HCT116 (cell line): ENCODE measurements at regions not wholly inside any gene's neighbourhood (a gene's known extent, or its start where the extent isn't known, plus 50 kb on each side); places are given as distances from the start of the nearest gene placed in this dataset.

Experiments used
- CEBPB ChIP-seq: IDR thresholded peaks from 2 replicates; pipeline ENCODE4 v1.6.1; 2012; ENCODE audit warnings: low read depth
- EZH2phosphoT487 ChIP-seq: fragments of 200-600 bp; IDR thresholded peaks from 2 replicates; pipeline ENCODE4 v1.6.1; 2018; ENCODE audit warnings: antibody characterized with exemption, borderline replicate concordance
- POLR2AphosphoS5 ChIP-seq: IDR thresholded peaks from 2 replicates; pipeline ENCODE4 v1.6.1; 2011; ENCODE audit warnings: mild to moderate bottlenecking, low read depth, low read length, moderate library complexity
- TCF7L2 ChIP-seq: IDR thresholded peaks from 2 replicates; pipeline ENCODE4 v1.7.0; 2011; ENCODE audit warnings: borderline replicate concordance, inconsistent platforms; ENCODE audit not compliant: insufficient read depth, insufficient read length; ENCODE audit errors: extremely low read depth
- ZNF274 ChIP-seq: fragments of 200-500 bp; sonication (Bioruptor generic); IDR thresholded peaks from 2 replicates; pipeline ENCODE4 v1.6.1; 2014; ENCODE audit warnings: mild to moderate bottlenecking, low read depth, low read length, inconsistent platforms
- TF ChIP-seq, protein P1 (sequence below), 3 experiments: fragments of 200-600 bp in 1 of 3; sonication (generic) in 1 of 3; IDR thresholded peaks in 2 of 3; conservative IDR thresholded peaks in 1 of 3; 2 replicates each; pipeline ENCODE4 v1.5.1; 2012 to 2017; ENCODE audit warnings: low read depth in 2 of 3, low read length in 2 of 3, antibody characterized with exemption in 1 of 3, borderline replicate concordance in 1 of 3, control low read depth in 1 of 3, mild to moderate bottlenecking in 1 of 3, mixed read lengths in 1 of 3, mixed run types in 1 of 3, moderate library complexity in 1 of 3; ENCODE audit not compliant: insufficient read depth in 1 of 3
- TF ChIP-seq, protein P2 (sequence below): IDR thresholded peaks from 2 replicates; pipeline ENCODE4 v1.6.1; 2011; ENCODE audit warnings: mild to moderate bottlenecking, low read length, moderate library complexity; ENCODE audit not compliant: insufficient replicate concordance; ENCODE audit errors: extremely low read depth
- TF ChIP-seq, protein P3 (sequence below): IDR thresholded peaks from 2 replicates; pipeline ENCODE4 v1.6.1; 2012; ENCODE audit warnings: low read depth

DNA sequence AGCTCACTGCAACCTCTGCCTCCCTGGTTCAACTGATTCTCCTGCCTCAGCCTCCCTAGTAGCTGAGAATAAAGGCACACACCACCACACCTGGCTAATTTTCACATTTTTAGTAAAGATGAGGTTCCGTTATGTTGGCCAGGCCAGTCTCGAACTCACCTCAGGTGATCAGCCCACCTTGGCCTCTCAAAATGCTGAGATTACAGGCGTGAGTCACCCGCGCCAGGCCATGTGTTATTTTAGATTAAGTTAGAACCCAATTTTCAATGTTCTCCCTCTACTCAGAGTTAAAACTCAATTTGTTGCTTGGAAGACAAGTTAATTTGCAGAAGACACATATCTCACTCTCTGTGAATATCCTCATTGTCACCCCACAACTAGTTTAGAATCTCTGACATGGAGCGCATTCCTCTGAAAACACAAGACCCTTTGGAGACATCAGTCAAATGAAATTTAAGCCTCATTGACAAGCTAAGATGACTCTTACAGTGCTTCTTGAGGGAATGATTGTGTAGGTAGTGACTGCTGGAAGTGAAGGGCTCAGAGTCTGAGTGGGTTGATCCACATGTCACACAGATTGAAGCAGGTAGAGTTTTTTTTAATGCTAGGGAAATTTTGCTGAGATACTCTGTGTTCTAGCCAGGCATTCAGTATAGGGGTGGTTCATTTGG lies 60.6 kb upstream of the FRMD4B start:
- TF ChIP-seq TCF7L2 (no peak), POLR2AphosphoS5 (no peak), EZH2phosphoT487 (no peak), ZNF274 (no peak), CEBPB (no peak)
- TF ChIP-seq, protein P1, sequence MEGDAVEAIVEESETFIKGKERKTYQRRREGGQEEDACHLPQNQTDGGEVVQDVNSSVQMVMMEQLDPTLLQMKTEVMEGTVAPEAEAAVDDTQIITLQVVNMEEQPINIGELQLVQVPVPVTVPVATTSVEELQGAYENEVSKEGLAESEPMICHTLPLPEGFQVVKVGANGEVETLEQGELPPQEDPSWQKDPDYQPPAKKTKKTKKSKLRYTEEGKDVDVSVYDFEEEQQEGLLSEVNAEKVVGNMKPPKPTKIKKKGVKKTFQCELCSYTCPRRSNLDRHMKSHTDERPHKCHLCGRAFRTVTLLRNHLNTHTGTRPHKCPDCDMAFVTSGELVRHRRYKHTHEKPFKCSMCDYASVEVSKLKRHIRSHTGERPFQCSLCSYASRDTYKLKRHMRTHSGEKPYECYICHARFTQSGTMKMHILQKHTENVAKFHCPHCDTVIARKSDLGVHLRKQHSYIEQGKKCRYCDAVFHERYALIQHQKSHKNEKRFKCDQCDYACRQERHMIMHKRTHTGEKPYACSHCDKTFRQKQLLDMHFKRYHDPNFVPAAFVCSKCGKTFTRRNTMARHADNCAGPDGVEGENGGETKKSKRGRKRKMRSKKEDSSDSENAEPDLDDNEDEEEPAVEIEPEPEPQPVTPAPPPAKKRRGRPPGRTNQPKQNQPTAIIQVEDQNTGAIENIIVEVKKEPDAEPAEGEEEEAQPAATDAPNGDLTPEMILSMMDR (IDR thresholded peaks at IDR 0.05 in 2 of 3, conservative IDR thresholded peaks at IDR 0.05 in 1 of 3; ENCODE audit: borderline replicate concordance in 1 of 3, insufficient read depth in 1 of 3, low read depth in 2 of 3, low read length in 2 of 3): no peak
- TF ChIP-seq, protein P2, sequence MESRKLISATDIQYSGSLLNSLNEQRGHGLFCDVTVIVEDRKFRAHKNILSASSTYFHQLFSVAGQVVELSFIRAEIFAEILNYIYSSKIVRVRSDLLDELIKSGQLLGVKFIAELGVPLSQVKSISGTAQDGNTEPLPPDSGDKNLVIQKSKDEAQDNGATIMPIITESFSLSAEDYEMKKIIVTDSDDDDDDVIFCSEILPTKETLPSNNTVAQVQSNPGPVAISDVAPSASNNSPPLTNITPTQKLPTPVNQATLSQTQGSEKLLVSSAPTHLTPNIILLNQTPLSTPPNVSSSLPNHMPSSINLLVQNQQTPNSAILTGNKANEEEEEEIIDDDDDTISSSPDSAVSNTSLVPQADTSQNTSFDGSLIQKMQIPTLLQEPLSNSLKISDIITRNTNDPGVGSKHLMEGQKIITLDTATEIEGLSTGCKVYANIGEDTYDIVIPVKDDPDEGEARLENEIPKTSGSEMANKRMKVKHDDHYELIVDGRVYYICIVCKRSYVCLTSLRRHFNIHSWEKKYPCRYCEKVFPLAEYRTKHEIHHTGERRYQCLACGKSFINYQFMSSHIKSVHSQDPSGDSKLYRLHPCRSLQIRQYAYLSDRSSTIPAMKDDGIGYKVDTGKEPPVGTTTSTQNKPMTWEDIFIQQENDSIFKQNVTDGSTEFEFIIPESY: no peak
- TF ChIP-seq, protein P3, sequence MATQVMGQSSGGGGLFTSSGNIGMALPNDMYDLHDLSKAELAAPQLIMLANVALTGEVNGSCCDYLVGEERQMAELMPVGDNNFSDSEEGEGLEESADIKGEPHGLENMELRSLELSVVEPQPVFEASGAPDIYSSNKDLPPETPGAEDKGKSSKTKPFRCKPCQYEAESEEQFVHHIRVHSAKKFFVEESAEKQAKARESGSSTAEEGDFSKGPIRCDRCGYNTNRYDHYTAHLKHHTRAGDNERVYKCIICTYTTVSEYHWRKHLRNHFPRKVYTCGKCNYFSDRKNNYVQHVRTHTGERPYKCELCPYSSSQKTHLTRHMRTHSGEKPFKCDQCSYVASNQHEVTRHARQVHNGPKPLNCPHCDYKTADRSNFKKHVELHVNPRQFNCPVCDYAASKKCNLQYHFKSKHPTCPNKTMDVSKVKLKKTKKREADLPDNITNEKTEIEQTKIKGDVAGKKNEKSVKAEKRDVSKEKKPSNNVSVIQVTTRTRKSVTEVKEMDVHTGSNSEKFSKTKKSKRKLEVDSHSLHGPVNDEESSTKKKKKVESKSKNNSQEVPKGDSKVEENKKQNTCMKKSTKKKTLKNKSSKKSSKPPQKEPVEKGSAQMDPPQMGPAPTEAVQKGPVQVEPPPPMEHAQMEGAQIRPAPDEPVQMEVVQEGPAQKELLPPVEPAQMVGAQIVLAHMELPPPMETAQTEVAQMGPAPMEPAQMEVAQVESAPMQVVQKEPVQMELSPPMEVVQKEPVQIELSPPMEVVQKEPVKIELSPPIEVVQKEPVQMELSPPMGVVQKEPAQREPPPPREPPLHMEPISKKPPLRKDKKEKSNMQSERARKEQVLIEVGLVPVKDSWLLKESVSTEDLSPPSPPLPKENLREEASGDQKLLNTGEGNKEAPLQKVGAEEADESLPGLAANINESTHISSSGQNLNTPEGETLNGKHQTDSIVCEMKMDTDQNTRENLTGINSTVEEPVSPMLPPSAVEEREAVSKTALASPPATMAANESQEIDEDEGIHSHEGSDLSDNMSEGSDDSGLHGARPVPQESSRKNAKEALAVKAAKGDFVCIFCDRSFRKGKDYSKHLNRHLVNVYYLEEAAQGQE: no peak
